NCI-H1092 treated with DMSO at 0.1 percent for 48 hours (cell line): ENCODE measurements at regions not wholly inside any gene's neighbourhood (a gene's known extent, or its start where the extent isn't known, plus 50 kb on each side); places are given as distances from the start of the nearest gene placed in this dataset.
"Not testable (repeated sequence)": the region's sequence is repeated elsewhere in the genome, so short reads cannot be mapped to it uniquely, and the experiment has no call there.

Experiments used
- DNase-seq: peaks from one replicate; lab custom pipeline; 2025; lab: John Stamatoyannopoulos, UW

DNA sequence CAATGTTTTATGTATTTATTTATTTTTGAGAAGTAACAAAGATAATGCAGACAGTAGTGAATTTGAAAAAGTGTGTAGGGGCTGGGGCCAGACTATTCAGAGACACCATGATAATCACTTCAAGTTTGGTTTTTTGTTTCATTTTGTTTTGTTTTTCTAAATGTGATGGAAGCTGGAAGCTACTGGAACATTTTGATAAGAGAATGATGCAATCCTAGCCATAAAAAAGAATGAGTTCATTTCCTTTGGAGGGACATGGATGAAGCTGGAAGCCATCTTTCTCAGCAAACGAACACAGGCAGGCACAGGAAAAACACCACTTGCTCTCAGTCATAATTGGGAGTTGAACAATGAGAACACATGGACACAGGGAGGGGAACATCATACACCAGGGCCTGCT is 706.6 kb upstream of the EPHA5 start:
- no peak for DNase-seq

DNA sequence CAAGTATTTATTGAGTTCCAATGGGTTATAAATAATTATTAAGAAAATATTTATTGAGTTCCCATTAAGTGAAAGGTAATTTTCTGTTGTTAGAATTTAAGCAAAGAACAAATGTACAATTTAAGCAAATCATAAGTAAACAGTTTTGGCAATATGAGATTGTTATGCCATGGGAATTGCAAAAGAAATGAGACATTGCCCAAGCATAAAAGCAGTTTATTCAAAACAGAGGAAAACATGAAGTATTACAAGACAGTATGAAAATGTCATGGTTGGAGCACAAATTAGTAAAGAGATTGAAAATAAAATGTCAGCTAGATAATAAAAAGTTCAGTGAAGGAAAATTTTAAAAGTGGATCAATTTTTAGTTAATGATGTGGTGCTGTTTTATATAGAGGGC is 706.1 kb upstream of the EPHA5 start:
- no peak for DNase-seq

DNA sequence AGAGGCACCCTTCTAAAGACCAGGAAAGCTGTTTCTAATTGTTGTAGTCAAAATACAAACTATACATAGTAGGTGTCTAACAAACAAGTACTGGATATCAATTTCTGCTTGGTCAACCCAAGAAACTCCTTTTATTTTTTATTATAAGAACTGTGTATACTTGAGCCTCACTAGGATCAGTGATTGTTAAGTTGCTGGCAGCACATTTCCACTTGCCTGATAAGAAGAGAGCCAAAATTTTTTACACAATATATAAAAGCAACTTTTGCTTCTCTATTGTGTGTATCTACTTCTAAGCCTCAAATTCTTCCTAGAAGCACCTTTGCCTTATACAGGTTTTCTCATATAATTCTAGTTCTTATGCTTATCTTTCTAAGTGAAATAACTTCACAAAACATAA is 703.0 kb upstream of the EPHA5 start:
- no peak for DNase-seq

DNA sequence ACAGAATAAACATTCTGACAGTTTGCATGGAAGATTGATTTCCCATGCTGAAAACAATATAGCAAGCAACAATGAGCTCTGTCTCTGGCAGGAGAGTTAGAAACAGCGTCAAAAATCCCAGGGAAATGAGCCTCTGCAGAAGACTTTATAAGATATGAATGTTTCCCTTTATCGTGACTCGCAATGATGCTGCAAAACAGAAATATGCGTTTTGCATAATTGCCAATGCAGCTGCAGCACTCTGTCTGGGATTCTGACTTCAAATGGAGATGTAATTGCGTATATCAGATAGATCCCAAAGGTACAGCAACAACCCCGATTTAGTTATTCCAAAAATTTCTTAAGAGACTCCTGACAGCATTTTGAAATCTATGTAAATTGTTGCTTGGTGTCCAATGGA is 702.4 kb upstream of the EPHA5 start:
- DNase-seq: no peak

DNA sequence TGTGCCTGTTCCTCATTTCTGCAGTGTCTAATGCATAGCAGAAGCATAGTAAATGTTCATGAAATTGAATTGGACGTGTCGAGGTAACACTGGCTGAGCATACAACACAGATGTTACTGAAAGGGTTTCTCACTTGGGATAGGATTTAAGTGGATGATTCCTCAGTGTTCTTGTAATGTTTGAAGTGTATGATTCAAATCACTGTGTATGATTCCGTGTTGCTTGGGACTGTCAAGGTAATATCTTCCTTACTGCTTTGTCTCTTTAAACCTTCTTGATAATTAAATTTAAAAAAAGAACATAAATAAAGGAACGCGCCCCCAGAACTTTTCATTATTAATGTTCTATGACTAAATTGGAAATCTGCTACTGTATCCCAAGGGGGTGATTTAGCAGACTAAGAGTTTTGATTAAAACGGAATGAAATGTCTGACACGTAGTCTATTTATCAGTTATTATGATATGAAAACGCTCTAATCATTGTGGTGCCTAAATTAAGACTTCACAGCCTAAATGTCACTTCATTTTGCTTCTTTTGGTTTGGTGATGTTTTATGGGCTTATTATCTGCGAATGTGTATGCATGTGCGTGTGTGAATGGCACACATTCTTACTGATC is 696.9 kb upstream of the EPHA5 start:
- DNase-seq: no peak

DNA sequence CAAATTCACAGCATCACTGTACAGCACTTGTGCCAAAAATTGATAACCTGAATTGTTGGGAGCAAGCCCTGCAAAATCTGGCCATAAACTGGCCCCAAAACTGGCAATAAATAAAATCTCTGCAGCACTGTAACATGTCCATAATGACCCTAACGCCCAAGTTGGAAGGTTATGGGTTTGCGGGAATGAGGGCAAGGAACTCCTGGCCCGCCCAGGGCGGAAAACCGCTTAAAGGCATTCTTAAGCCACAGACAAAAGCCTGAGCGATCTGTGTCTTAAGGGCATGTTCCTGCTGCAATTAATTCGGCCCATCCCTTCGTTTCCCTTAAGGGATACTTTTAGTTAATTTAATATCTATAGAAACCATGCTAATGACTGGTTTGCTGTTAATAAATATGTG is 690.1 kb upstream of the EPHA5 start:
- DNase-seq: not testable (repeated sequence)

DNA sequence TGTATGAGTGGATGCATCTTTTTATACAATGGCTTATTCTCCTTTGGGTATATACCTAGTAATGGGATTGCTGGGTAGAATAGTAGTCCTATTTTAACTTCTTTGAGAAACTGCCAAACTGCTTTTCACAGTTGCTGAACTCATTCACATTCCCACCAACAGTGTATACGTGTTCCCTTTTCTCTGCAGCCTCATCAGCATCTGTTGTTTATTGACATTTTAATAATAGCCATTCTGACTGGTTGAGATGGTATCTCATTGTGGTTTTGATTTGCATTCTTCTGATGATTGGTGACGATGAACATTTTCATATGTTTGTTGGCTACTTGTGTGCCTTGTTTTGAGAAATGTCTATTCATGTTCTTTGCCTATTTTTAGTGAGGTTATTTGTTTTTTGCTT is 687.0 kb upstream of the EPHA5 start:
- DNase-seq: no peak

DNA sequence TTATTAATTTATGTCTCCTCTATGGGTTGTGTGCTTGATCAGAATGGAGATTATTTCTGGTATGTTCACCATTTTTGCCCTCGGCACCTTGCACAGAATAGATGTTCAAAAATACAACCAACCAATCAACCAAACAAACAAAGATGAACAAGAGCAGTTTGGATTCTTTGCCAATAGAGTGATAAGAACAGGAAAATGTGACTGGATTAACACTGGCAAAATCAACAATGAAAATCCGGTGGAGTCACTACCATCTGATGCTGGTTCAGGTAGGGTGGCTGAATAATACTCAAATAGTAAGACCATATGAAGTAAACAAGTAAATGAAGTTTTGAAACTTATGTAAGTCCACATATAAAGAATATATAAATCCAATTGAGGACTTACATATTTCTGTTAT is 685.0 kb upstream of the EPHA5 start:
- no peak for DNase-seq

DNA sequence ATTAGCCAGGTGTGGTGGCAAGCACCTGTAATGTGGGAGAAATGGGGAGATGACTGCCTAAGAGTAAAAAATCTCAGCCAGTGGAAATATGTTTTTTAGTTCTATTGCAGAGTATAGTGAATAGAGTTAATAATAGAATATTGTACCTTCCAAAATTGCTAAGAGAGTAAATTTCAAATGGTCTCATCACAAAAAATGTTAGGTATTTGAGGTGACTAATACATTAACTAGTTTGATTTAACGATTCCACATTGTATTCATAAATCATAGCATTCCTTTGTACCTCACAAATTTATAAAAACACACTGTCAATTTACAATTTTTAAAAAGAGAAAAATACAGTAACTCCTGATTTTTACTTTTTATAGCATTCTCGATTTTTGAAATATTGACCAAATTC is 681.5 kb upstream of the EPHA5 start:
- DNase-seq: no peak

DNA sequence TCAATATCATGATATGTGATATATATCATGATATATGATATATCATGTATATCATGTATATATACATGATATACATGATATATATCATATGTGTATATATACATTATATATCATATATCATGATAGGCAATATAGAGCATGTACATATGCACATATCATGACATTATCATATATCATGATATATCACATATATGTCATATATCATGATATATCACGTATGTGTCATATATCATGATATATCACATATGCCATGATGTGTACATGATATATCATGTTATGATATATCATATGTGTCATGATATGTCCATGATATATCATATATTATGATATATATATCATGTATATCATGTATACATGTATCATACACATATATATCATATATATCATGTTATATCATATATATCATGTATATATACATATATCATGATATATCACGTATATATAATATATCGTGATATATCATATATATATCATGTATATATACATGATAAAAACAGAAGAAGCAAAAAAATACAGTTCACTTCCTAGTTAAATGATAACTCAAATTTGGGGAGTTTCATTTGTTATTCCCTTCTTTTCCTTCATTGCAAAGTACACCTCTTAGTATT is 670.1 kb upstream of the EPHA5 start:
- no peak for DNase-seq

DNA sequence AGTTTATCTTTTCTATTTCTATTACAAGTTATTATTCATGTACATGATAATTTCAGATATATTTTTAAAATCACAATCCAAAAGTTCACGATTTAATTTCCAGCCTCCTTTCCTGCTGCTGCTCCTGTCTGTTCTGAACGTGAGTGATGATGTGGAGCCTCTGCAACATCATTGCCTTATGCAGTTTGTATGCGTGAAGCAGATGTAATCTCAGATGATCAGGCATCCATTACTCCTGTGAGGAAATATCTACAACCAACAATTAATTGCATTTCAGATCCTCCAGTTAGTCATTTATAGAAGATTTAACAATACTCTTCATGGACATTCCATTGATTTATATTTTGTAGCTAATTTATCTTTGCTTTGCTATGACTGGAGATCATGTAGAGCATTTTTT is 668.7 kb upstream of the EPHA5 start:
- DNase-seq: no peak

DNA sequence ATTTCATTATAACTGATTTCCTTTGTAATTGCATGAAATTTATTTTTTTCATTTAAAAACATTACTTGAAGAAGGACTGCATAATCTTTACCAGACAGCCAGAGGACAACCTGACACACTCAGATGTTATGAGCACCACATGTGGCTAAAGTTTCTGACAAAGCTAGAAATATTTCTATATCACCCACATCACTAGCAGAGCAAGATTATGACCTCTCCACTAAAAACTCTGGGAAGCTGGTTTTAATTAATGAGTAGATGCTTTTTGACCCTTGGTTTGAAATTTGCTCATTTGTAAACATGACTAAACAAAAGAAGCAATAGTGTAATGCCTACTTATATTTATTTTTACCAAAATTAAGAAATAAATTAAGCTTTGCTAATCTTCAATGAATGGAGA is 661.5 kb upstream of the EPHA5 start:
- no peak for DNase-seq

DNA sequence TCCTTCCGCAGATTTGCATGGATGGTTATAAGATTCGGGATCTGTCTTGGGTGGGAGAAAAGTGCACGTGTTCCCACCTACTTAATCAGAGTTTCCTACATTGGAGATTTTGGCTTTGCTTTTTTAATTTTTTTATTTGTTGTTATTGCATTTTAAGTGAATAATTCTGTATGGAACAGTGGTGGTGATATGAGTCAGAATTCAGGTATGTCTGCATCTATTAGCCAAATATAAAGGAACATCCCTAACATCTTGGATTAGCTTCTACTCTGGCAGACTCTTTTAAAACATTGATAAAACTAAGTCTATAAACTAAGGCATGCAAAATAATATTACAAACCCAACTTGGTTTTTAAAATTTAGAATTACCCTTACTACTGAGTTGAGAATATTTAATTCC is 659.8 kb upstream of the EPHA5 start:
- no peak for DNase-seq

DNA sequence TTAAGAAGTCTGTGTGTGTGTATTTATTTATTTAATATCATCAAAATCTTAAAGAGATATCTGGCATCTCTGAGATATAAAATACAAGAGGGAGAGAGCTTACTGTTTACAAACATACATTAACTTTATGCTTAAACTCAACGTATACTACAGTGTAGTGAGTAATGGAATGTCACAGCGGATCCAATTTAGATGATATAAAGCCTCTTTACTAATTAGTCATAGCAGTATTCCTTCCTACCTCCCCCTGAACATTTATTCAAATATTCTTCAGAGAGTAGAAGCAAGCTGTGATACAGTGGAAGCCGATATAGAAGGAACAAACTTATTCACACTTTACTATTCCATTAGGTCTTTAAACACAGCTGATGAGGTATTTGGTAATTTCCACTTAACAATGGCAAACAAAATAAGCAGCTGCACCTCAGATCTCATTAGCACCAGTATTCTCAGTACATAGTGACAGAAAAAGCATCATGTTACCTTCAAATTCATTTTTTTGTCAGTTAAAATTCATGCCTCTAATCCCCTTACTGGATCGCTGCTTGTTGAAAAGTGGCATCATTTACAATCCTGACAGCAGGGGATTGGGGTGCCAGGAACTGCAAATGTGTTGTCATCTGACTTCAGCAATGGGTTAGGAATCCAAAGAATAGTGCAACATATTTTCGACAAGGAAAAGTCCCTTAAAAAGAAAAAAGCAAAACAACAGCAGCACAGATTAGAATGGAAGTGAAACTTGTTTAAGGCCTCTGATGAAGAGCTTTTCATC is 658.7 kb upstream of the EPHA5 start:
- DNase-seq: no peak

DNA sequence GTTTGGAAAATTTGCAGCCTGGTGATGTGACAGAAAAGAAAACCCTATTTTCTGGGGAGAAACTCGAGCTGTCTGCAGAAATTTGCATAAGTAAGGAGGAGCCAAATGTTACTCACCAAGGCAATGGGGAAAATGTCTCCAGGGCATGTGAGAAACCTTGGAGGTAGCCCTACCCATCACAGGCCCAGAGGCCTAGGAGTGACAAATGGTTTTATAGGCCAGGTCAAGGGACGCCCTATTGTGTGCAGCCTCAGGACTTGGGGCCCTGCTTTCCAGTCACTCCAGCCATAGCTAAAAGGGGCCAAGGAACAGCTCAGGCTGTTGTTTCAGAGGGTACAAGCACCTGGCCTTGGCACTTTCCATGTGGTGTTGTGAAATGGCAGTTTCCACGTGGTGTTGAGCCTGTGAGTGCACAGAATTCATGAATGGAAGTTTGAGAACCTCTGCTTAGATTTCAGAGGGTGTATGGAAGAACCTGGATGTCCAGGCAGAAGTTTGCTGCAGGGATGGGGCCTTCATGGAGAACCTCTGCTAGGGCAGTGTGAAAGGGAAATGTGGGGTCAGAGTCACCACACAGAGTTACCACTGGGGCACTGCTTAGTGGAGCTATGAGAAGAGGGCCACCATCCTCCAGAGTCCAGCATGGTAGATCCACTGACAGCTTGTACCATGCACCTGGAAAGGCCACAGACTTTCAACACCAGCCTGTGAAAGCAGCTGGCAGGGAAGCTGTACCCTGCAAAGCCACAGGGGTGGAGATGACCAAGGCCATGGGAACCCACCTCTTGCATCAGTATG is 637.6 kb upstream of the EPHA5 start:
- no peak for DNase-seq

DNA sequence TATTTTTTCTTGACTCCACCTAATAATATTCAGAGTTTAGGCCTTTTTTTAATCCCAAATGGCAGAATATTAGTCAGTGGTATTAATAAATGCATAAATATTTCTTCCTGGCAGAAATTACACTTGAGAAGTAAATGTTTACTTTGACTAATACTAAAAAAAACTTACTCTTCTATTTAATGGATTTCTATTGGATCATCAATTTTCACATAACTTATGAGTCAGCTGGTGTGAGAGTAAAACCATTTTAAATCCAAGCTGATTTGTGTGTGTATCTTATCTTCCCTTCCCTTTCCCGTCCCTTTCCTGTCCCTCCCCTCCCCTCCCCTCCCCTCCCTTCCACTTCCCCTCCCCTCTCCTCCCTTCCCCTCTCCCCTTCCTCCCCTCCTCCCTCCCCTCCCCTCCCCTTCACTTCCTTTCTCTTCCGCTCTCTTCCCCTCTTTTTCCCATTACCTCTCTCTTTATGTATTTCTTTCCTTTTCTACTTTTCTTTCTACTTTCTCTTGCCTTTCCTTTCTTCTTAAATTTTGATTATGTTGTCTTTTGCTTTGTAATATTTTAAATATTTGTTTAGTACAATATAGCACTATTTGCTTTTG is 630.1 kb upstream of the EPHA5 start:
- DNase-seq: no peak

DNA sequence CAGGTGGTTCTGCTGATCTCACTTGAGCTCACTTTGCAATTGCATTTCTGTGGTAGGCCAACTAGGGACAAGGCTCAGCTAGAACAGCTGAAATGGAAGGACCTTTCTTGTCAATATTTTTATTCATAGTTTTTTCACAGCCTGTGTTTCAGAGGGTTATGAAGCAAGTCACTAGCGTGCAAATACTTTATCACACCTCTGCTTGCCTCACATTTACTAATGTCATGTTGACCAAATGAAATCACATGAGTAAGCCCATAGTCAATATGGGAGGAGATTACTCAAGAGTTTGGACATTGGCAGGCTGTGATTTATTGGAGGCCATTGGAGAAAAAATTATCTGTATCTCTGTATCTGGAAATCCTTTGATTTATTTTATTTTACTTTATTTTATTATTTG is 628.3 kb upstream of the EPHA5 start:
- DNase-seq: no peak

DNA sequence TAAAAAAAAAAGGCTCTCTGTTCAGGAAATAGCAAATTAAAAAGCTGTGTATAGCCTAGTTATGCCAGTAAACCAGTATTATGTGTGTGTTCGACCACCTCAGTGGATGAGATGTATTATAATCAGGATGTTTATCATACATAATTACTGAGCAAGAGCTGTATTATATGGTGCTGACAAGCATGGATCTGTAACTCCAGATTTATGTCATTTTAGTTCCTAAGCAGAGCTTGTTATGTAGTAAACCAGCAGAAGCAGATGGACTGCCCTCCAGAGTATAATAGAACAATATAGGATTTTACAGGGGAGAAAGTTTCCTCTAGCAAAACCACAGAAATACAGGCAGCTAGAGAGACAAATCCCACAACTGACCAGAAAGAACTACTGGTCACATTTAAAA is 627.4 kb upstream of the EPHA5 start:
- DNase-seq: no peak

DNA sequence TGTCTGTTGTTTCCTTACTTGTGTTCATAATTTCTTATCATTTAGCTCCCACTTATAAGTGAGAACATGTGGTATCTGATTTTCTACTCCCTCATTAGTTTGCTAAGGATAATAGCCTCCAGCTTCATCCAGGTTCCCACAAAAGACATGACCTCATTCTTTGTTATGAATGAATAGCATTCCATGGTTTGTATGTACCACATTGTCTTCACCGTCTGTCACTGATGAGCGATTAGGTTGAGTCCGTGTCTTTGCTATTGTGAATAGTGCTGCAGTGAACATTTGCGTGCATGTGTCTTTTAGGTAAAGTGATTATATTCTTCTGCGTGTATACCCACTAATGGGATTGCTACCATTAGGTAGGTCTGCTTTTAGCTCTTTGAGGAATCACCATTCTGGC is 624.3 kb upstream of the EPHA5 start:
- DNase-seq: no peak

DNA sequence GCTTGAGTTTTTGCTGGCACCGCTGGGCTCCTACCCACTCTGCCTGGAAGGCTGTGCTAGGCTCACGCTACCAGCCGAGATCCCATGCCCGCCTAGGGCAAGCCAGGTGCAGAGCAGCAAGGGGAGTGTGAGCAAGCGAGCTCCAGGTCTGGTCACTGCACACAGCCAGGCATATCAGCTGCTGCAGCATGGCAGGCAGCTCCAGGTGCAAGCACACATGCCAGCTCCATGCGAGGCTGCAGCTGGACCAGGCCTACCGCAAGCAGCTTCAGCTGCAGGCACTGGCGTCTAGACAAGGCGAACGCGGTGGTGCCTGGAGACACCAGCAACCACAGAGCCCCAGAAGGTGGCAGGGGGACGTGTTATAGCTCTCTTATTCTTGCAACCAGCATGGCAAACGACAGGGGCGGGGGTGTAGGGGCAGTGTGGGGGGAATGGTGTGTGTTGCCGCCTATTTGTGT is 614.7 kb upstream of the EPHA5 start:
- DNase-seq: no peak

DNA sequence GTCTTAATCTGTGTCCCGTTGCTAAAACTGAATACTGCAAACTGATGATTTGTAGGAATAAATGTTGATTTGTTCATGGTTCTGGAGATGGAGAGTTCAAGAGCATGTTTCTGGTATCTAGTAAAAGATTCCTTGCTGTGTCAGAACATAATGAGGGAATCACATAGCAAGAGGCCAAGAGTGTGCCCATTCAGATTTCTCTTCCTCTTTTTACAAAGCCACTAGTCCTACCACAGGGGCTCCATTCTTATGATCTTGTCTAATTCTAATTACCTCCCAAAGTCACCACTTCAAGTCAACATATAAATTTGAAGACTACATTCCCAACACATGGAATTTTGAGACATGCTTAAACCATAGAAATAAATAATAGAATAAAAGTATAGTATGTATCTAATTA is 608.8 kb upstream of the EPHA5 start:
- DNase-seq: no peak

DNA sequence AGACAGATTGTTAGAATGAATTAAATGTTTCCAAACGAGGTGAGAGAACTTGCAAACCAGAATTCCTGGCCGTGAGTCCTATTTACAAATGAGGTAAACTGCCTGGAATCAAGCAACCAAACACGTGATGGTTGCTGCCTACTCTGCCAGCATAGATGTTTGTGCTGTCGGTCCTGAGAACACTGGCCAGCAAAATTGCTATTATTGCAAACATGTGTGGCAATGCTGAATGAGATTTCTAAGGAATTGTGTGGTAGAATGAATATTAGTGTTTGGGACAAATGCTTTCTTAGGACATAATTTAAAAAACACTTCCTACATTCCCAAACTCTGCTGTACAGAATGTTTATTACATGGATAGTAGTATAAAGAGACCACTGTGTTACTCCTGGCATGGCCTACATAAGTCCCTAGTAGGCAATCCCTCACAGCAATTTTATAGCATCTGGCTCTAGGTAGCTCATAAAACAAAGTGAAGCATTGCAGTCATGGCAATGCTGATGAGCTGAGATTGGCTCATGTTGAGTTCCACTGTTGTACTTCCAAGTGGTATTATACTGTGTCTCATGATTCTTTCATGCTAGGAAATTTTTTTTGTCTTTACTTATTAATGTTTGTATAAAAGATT is 605.2 kb upstream of the EPHA5 start:
- no peak for DNase-seq
